Right hindlimb (tissue), 1 donor: ENCODE measurements at regions not wholly inside any gene's neighbourhood (a gene's known extent, or its start where the extent isn't known, plus 50 kb on each side); places are given as distances from the start of the nearest gene placed in this dataset.
"Not testable (repeated sequence)": the region's sequence is repeated elsewhere in the genome, so short reads cannot be mapped to it uniquely, and the experiment has no call there.

Source experiments
- DNase-seq: peaks from one replicate; pipeline ENCODE4 v3.0.0-alpha.2; 2018

GRCh38 chr4:54842226-54842625 is 184.5 kb downstream of the KIT start:
- no peak for DNase-seq

DNA sequence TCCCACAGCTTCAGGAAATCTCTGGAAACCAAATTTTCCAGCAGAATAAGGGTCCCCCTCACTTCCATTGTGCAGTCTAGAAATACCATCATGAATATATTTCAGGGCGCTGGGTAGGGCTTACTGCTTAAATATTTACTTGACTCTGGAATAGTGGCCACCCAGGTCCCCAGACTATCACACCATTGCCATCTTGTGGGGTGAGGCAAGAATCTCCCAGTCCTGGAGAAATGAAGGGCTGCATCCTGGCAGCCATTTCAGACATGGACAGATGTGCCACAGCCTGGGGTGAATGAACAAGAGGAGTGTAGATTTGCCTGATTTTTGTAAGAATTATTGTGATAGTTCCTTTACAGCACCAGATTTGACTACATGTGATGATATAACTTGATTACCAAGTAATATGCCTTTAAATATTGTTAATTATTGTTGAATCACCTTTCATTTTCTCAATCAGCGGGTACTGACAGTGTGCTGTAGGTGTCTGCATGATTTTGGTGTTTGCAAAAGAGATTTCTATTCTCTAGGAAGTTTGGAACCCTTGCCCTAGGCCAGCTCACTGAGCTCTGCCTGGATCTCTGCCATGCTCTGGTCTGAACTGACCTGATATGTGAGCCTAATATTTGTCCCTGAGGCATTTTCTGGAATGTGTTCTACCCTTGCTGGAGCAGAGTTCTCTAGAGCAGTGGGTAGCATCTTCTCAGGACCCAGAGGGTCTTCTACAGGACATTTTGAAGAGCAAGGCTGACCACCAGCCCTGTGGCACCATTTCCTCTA is 183.4 kb downstream of the KIT start:
- no peak for DNase-seq

- DNase-seq = no peak
These were observed 182.7 kb downstream of the KIT start for GRCh38 chr4:54840430-54840829.

DNA sequence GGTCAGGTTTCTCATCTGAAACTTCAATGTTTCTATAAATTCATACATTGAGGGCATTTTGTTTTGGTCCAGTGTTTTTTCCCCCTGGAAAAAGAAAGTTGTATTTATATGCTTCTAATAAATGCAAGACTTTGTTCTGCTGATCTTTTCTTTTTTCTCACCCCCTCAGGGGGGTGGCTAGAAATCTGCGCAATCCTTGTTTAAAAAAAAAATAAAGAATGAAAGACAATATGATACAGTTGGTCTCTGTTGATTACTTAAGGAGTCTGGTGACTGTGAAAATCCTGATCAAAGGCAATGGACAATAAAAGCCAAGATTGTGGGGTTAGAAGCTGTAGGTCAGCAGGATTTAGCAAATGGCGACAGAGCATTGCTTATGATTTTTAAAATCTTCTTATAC is 180.5 kb downstream of the KIT start:
- DNase-seq = no peak

DNA sequence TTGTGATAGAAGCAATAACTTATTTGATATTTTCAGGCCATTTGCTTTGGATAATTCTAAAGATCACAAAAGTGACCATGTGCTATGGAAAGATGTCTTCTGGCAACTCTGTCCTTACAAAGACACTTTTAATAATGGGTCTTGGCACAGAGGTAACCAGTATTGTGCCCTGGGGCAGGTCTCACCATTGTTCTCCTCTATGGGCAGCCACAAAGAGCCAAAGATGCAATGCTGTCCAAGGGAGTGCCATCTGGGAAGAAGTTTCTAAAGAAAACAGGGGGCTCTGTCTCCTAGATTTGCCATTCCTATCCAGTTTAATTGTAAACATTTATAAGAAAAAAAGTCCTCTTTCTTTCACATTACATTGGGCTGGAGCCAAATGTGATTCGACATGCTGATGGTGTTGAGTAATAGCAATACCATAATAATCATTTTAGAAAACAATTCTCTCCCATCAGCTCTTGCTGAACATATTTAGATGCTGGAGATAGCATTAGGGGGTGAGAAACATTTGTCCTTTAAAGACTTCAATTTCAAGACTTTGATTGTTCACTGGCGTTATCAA is 179.9 kb downstream of the KIT start:
- no peak for DNase-seq

DNA sequence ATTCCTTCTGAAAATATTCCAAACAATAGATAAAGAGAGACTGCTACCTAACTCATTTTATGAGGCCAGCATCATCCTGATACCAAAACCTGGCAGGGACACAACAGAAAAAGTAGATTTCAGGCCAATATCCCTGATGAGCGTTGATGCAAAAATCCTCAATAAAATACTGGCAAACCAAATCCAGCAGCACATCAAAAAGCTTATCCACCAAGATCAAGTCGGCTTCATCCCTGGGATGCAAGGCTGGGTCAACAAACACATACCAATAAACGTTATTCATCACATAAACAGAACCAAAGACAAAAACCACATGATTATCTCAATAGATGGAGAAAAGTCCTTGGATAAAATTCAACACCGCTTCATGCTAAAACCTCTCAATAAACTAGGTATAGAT is 170.6 kb downstream of the KIT start:
- DNase-seq = not testable (repeated sequence)

DNA sequence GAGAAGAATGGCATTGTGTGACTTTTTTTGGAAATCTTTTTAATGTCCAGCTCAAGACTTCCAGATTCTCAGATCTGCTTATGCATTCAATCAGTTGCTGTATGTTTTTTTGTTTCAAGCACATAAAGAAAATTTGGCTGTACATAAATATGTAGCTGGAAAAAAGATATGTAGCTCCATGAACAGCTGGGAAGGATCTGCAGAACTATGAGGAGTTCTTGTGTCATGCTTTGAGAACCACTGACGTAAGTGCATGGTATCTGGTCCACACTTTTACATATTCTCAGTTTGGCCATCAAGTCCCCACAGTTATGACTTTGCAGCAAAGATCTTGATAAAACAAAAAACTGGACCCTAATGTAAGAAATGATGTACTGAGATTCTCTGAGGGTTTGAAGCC is 165.9 kb downstream of the KIT start:
- DNase-seq = no peak

DNA sequence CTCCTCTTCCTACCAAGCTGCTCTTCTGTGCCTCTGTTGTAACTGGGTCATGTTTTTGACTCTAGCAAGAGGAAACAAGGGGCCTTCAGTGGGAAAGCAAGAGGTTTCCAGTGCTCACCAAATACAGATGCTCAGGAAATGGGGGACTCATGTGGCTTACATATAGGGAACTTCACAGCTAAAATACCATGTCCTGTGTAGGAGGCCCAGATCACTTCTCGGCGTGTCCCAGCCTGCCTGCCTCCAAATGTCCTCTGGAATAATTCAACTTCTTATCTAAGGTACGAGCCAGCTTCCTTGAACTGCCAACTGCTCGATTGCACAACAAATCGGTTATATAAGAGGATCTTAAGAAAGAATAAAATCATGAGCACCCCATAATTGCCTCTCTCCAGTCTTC is 161.3 kb downstream of the KIT start:
- no peak for DNase-seq

DNA sequence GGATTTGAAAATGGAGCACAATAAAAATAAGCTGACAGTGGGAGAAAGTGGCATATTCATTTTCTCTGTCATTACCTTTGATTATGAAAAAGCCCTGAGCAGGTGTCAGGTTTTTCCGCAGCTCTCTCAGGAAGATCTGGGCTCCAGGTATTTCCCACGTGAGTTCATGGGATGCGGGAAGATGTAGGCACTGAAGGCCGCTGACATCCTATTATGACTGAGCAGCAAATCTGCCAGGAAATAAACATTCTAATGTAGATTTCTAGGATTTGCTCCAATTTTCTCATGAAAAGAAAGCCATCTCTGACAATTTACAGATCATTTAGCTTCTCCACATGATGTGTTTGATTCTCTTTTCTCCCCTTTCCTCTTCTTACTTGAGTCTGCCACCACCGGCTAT is 160.7 kb downstream of the KIT start:
- DNase-seq = no peak

DNA sequence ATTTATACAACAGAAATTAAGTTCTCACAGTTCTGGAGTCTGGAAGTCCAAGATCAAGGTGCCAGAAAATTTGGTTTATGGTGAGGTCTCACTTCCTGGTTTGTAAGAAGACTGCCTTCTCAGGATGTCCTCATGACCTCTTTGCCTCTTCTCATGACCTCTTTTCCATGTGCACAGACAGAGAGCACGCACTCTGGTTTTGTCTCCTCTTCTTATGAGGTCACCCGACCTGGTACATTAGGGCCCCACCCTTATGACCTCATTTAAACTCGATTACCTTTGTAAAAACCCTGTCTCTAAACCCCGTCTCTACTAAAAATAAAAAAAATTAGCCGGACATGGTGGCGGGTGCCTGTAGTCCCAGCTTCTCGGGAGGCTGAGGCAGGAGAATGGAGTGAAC is 155.9 kb downstream of the KIT start:
- DNase-seq = no peak

GRCh38 chr4:54806351-54806750 is 148.6 kb downstream of the KIT start:
- no peak for DNase-seq

DNA sequence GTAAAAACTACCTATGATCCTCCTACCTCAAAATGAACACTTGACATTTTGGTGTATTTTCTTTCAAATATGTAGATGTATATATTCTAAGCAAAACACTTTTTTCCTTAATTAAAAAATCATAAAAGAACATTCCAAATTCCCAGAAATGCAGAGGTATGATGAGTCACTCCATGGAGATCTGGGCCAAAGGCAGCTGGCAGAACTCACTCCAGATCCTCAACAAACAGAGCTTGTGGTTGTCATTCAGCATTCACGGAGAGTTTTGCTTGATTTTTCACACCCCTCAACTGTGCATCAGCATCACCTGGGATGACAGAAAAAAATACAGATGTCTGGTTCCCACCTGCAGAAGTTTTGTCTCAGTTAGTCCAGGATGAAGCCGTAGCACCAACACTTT is 144.6 kb downstream of the KIT start:
- no peak for DNase-seq

GRCh38 chr4:54800831-54801530 is 143.2 kb downstream of the KIT start:
- DNase-seq = no peak

GRCh38 chr4:54794579-54794978 is 136.8 kb downstream of the KIT start:
- no peak for DNase-seq

DNA sequence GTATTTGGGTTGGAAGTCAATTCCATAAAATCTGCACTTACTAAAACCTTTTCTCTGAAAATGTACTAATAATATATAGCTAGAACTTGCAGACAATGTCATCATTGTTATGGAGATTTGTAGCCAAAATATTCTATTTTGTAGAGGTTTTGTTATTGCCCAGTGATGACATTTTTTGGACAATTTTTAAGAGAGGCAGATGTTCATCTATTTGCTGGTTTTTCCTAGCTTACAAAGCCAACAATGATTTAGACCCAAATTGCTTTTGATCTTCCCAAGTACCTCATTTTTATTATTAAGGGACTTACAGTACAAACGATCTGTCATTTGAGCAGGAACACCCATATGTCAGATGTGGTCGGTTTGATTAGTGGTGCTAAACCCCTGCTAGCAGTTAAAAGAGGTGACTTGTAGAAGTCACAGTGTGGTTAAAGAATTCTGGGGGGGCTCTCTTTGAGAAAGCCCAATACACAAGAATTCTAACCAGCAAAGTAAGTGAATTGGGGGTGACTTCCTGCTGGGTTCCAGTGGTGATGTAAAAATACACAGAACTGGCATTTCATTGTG is 136.2 kb downstream of the KIT start:
- no peak for DNase-seq
